ENCODE measurements at regions not wholly inside any gene's neighbourhood (a gene's known extent, or its start where the extent isn't known, plus 50 kb on each side); places are given as distances from the start of the nearest gene placed in this dataset.

GRCh38 chr6:132214716-132215115, 186.6 kb downstream of the MOXD1 start:
- Mint-ChIP-seq H3K4me1 (no peaks in the 10 kb centered on the region), H3K36me3 (ENCODE audit: insufficient read depth) (no peaks in the 10 kb centered on the region), H3K27ac (ENCODE audit: low read depth) (no peak overlapping the region), H3K9me3 (no peaks in the 10 kb centered on the region), H3K27me3 (peaks cover 19% of the 10 kb centered on the region), H3K4me3 (no peak overlapping the region)
- ATAC-seq (replicated peaks; ENCODE audit: extremely low read depth, poor library complexity, severe bottlenecking), result no peak
- DNase-seq (ENCODE audit: low spot score in 2 of 2), result no peak

GRCh38 chr6:132213732-132214131, 187.5 kb downstream of the MOXD1 start:
- no peak overlapping the region for H3K4me3 Mint-ChIP-seq
- DNase-seq (ENCODE audit: low spot score in 2 of 2) (no peak), ATAC-seq (replicated peaks; ENCODE audit: extremely low read depth, poor library complexity, severe bottlenecking) (no peak)
- H3K9me3 Mint-ChIP-seq, result no peaks in the 10 kb centered on the region
- H3K27me3 Mint-ChIP-seq, result peaks cover 26% of the 10 kb centered on the region
- no peaks in the 10 kb centered on the region for H3K36me3 Mint-ChIP-seq (ENCODE audit: insufficient read depth)
- no peaks in the 10 kb centered on the region for H3K4me1 Mint-ChIP-seq
- H3K27ac Mint-ChIP-seq (ENCODE audit: low read depth), result no peak overlapping the region

GRCh38 chr6:132213191-132213590, 188.1 kb downstream of the MOXD1 start:
- Mint-ChIP-seq H3K4me3 (no peak overlapping the region), H3K4me1 (no peaks in the 10 kb centered on the region), H3K27me3 (peaks cover 30% of the 10 kb centered on the region), H3K9me3 (no peaks in the 10 kb centered on the region), H3K27ac (ENCODE audit: low read depth) (no peak overlapping the region), H3K36me3 (ENCODE audit: insufficient read depth) (no peaks in the 10 kb centered on the region)
- no peak for DNase-seq (ENCODE audit: low spot score in 2 of 2)
- ATAC-seq (replicated peaks; ENCODE audit: extremely low read depth, poor library complexity, severe bottlenecking), result no peak

GRCh38 chr6:132210886-132211563, 190.2 kb downstream of the MOXD1 start:
- H3K36me3 Mint-ChIP-seq (ENCODE audit: insufficient read depth), result no peaks in the 10 kb centered on the region
- DNase-seq (ENCODE audit: low spot score in 2 of 2) (no peak), ATAC-seq (replicated peaks; ENCODE audit: extremely low read depth, poor library complexity, severe bottlenecking) (no peak)
- H3K27ac Mint-ChIP-seq (ENCODE audit: low read depth), result no peak overlapping the region
- no peak overlapping the region for H3K4me3 Mint-ChIP-seq
- no peaks in the 10 kb centered on the region for H3K9me3 Mint-ChIP-seq
- no peaks in the 10 kb centered on the region for H3K4me1 Mint-ChIP-seq
- peaks cover 52% of the 10 kb centered on the region for H3K27me3 Mint-ChIP-seq

- Mint-ChIP-seq H3K36me3 (ENCODE audit: insufficient read depth) (no peaks in the 10 kb centered on the region), H3K27ac (ENCODE audit: low read depth) (no peak overlapping the region), H3K4me3 (no peak overlapping the region), H3K9me3 (no peaks in the 10 kb centered on the region), H3K27me3 (peaks cover 43% of the 10 kb centered on the region), H3K4me1 (no peaks in the 10 kb centered on the region)
- DNase-seq (ENCODE audit: low spot score in 2 of 2) (no peak), ATAC-seq (replicated peaks; ENCODE audit: extremely low read depth, poor library complexity, severe bottlenecking) (no peak)
These were observed 191.9 kb downstream of the MOXD1 start for GRCh38 chr6:132209351-132209750.

GRCh38 chr6:132207991-132208390, 193.3 kb downstream of the MOXD1 start:
- H3K27ac Mint-ChIP-seq (ENCODE audit: low read depth), result no peak overlapping the region
- no peak for DNase-seq (ENCODE audit: low spot score in 2 of 2)
- ATAC-seq (replicated peaks; ENCODE audit: extremely low read depth, poor library complexity, severe bottlenecking), result no peak
- H3K4me1 Mint-ChIP-seq, result no peaks in the 10 kb centered on the region
- H3K9me3 Mint-ChIP-seq, result no peaks in the 10 kb centered on the region
- H3K27me3 Mint-ChIP-seq, result peaks cover 43% of the 10 kb centered on the region
- H3K36me3 Mint-ChIP-seq (ENCODE audit: insufficient read depth), result peaks cover 2% of the 10 kb centered on the region
- no peak overlapping the region for H3K4me3 Mint-ChIP-seq

- no peak for ATAC-seq (replicated peaks; ENCODE audit: extremely low read depth, poor library complexity, severe bottlenecking)
- Mint-ChIP-seq H3K4me1 (no peaks in the 10 kb centered on the region), H3K9me3 (no peaks in the 10 kb centered on the region), H3K36me3 (ENCODE audit: insufficient read depth) (peaks cover 2% of the 10 kb centered on the region), H3K27me3 (peaks cover 43% of the 10 kb centered on the region), H3K4me3 (no peak overlapping the region), H3K27ac (ENCODE audit: low read depth) (no peak overlapping the region)
- DNase-seq (ENCODE audit: low spot score in 2 of 2), result no peak
These were observed 195.3 kb downstream of the MOXD1 start for GRCh38 chr6:132205946-132206345.

- DNase-seq (ENCODE audit: low spot score in 2 of 2), result no peak
- peaks cover 2% of the 10 kb centered on the region for H3K36me3 Mint-ChIP-seq (ENCODE audit: insufficient read depth)
- no peak for ATAC-seq (replicated peaks; ENCODE audit: extremely low read depth, poor library complexity, severe bottlenecking)
These were observed 196.7 kb downstream of the MOXD1 start for GRCh38 chr6:132204591-132204990.

GRCh38 chr6:132202574-132202973, 198.7 kb downstream of the MOXD1 start:
- ATAC-seq (replicated peaks; ENCODE audit: extremely low read depth, poor library complexity, severe bottlenecking), result no peak
- Mint-ChIP-seq H3K9me3 (no peaks in the 10 kb centered on the region), H3K4me1 (no peaks in the 10 kb centered on the region), H3K27ac (ENCODE audit: low read depth) (no peak overlapping the region), H3K4me3 (no peak overlapping the region), H3K36me3 (ENCODE audit: insufficient read depth) (peaks cover 2% of the 10 kb centered on the region), H3K27me3 (peaks cover 17% of the 10 kb centered on the region)
- DNase-seq (ENCODE audit: low spot score in 2 of 2), result no peak

More at GRCh38 chr6:132204591-132204990, 196.7 kb downstream of the MOXD1 start:
- Mint-ChIP-seq H3K27me3 (peaks cover 35% of the 10 kb centered on the region), H3K27ac (ENCODE audit: low read depth) (no peak overlapping the region), H3K4me1 (no peaks in the 10 kb centered on the region), H3K4me3 (no peak overlapping the region), H3K9me3 (no peaks in the 10 kb centered on the region)

GRCh38 chr6:132199343-132199742, 201.9 kb downstream of the MOXD1 start:
- Mint-ChIP-seq H3K4me3 (no peak overlapping the region), H3K36me3 (ENCODE audit: insufficient read depth) (peaks cover 2% of the 10 kb centered on the region), H3K4me1 (no peaks in the 10 kb centered on the region), H3K27me3 (no peaks in the 10 kb centered on the region), H3K27ac (ENCODE audit: low read depth) (no peak overlapping the region), H3K9me3 (no peaks in the 10 kb centered on the region)
- no peak for DNase-seq (ENCODE audit: low spot score in 2 of 2)
- no peak for ATAC-seq (replicated peaks; ENCODE audit: extremely low read depth, poor library complexity, severe bottlenecking)

- H3K9me3 Mint-ChIP-seq, result no peaks in the 10 kb centered on the region
These were observed 202.4 kb downstream of the MOXD1 start for GRCh38 chr6:132198896-132199295.

GRCh38 chr6:132198040-132198439, 203.2 kb downstream of the MOXD1 start:
- Mint-ChIP-seq H3K9me3 (no peaks in the 10 kb centered on the region), H3K4me3 (no peak overlapping the region), H3K4me1 (no peaks in the 10 kb centered on the region), H3K27ac (ENCODE audit: low read depth) (no peak overlapping the region), H3K27me3 (no peaks in the 10 kb centered on the region), H3K36me3 (ENCODE audit: insufficient read depth) (no peaks in the 10 kb centered on the region)
- DNase-seq (ENCODE audit: low spot score in 2 of 2), result no peak
- ATAC-seq (replicated peaks; ENCODE audit: extremely low read depth, poor library complexity, severe bottlenecking), result no peak

More at GRCh38 chr6:132198896-132199295, 202.4 kb downstream of the MOXD1 start:
- H3K4me1 Mint-ChIP-seq, result no peaks in the 10 kb centered on the region
- DNase-seq (ENCODE audit: low spot score in 2 of 2) (no peak), ATAC-seq (replicated peaks; ENCODE audit: extremely low read depth, poor library complexity, severe bottlenecking) (no peak)
- no peak overlapping the region for H3K27ac Mint-ChIP-seq (ENCODE audit: low read depth)
- H3K36me3 Mint-ChIP-seq (ENCODE audit: insufficient read depth), result peaks cover 2% of the 10 kb centered on the region
- no peaks in the 10 kb centered on the region for H3K27me3 Mint-ChIP-seq
- no peak overlapping the region for H3K4me3 Mint-ChIP-seq

- H3K4me1 Mint-ChIP-seq, result no peaks in the 10 kb centered on the region
- no peak overlapping the region for H3K4me3 Mint-ChIP-seq
- DNase-seq (ENCODE audit: low spot score in 2 of 2), result no peak
- no peaks in the 10 kb centered on the region for H3K36me3 Mint-ChIP-seq (ENCODE audit: insufficient read depth)
- H3K27ac Mint-ChIP-seq (ENCODE audit: low read depth), result no peak overlapping the region
- no peak for ATAC-seq (replicated peaks; ENCODE audit: extremely low read depth, poor library complexity, severe bottlenecking)
- H3K27me3 Mint-ChIP-seq, result no peaks in the 10 kb centered on the region
- no peaks in the 10 kb centered on the region for H3K9me3 Mint-ChIP-seq
These were observed 206.7 kb downstream of the MOXD1 start for GRCh38 chr6:132194529-132194928.
